ENCODE measurements at regions not wholly inside any gene's neighbourhood (a gene's known extent, or its start where the extent isn't known, plus 50 kb on each side); places are given as distances from the start of the nearest gene placed in this dataset.

GRCh38 chr6:53412751-53413150 is 64.0 kb upstream of the ELOVL5 start:
- TF ChIP-seq CTBP1 (IDR thresholded peaks at IDR 0.05; ENCODE audit: borderline replicate concordance) (no peak), TARDBP (IDR thresholded peaks at IDR 0.05) (no peak), BHLHE40 (IDR thresholded peaks at IDR 0.05; ENCODE audit: borderline replicate concordance) (no peak), SP1 (IDR thresholded peaks at IDR 0.05) (no peak), FOXK2 (IDR thresholded peaks at IDR 0.05) (no peak), SUZ12 (IDR thresholded peaks at IDR 0.05) (no peak), FOXA1 (IDR thresholded peaks at IDR 0.05) (no peak)

Data from HEK293T (cell line).